KG1 (cell line): ENCODE measurements at regions not wholly inside any gene's neighbourhood (a gene's known extent, or its start where the extent isn't known, plus 50 kb on each side); places are given as distances from the start of the nearest gene placed in this dataset.
"Not testable (repeated sequence)": the region's sequence is repeated elsewhere in the genome, so short reads cannot be mapped to it uniquely, and the experiment has no call there.

Source experiments
- DNase-seq: peaks from one replicate; lab custom pipeline; 2025; lab: John Stamatoyannopoulos, UW

DNA sequence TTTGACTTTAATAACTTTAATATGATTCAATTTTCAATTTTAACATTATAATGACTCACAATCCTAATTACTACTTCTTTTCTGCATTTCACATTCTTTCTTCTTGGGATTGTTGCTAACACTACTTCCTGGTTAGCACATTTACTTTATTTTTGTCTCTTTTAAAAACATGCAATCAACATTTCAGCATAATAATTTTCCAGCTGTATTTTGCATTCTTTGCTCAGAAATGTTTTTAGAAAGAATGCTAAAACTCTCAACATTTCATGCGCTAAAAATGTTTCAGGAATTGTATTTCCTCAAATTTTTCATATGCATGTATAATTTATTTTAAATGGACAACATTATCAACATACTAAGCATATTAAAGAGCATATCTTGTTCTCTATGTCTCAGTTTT is 1302.1 kb upstream of the GJE1 start:
- DNase-seq = no peak

DNA sequence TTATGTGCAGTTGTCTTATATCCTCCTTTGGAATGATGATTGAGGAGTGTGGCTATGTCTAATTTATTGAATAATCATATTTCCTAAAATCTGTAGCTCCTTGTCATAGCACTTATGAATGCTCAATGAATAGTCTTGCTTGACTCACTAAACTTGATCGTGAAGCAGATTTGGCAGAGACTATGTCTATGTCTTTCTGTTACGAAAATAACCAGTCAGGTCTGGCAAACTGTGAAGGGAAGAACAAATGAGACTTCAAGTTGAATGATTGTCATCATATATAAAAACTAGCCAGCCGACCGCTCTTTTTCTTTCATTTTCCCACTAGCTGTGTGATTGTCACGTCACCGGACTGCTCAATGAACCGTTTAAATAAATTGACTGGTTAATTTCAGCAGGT is 1303.9 kb upstream of the GJE1 start:
- DNase-seq = no peak

DNA sequence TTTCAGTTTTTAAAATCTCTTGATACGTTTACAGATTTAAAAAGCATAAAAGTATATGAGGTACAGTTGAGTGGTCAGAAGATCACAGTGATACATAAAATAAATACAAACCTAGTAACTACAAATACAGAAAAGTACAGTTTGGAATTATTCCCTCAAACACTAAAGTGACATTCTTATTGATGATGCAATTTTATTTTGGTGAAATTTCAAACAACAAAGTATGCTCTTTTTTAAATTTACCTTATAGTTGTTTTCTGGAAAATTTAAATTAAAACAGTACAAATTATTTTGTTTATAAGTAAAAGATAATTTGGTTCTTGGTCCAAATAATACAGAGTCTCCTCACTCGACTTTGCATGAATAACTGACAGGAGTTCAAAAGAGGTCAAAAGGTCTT is 1305.1 kb upstream of the GJE1 start:
- DNase-seq = no peak

DNA sequence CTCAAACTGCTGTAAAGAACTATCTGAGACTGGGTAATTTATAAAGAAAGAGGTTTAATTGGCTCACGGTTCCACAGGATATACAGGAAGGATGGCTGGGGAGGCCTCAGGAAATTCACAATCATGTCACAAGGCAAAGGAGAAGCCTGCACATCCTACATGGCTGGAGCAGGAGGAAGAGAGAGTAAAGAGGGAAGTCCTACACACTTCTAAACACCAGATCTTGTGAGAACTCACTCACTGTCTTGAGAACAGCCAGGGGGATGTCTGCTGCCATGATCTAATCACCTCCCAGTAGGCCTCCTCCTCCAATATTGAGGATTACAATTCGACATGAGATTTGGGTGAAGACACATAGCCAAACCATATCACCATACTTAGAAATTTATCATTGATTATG is 1307.0 kb upstream of the GJE1 start:
- no peak for DNase-seq

DNA sequence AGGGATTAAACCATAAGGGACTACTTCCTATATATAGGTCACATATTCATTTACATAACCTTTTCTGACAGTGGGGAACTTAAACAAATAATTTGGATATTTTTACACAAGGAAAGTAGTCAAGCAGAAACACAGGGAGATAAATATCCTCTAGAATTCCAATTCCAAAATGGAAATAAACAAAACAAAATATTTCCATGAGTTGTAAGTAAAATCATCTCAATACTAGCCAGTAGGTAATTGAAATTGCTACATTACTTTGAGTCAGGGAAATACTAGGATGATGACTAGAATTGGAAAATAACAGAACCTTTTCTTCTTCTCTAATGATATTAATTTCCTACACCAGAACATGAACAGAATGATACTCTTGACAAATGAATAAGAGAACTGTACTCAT is 1308.1 kb upstream of the GJE1 start:
- no peak for DNase-seq

DNA sequence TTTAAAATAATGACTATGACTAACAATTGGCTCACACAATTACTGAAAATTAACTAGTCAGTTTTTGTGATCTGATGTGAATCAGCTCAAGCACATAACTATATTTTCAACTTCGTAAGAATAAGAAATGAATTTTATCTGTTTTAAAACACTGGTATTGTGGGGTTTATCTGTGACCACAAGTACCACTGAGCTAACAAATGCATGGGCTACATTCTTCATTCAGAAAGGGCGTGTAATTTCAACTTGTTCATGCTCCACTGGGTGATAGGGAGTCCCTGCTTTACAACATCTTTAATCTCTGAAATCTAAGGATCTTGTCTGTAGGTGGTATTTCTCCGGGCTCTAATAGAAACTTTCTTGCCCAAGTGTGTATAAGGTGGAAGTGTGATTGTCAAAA is 1311.5 kb upstream of the GJE1 start:
- DNase-seq = no peak

DNA sequence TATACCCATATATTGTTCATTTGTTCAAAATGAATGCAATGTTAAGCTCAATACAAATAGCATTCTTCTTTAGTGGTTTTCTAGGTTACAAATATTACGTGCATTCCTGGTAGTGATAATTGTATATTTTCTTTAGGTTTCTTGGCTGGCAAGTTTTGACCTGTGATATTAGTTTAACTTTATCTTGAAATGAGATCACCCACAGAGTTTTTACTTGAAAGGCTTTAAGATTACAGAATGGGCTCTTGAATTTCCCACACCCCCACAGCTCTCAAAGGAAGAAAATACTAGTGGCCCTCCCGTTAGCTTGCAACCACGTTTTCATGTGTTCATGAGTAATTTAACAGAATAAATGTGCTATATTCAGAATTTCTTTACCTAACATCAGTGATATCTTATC is 1315.5 kb upstream of the GJE1 start:
- no peak for DNase-seq

DNA sequence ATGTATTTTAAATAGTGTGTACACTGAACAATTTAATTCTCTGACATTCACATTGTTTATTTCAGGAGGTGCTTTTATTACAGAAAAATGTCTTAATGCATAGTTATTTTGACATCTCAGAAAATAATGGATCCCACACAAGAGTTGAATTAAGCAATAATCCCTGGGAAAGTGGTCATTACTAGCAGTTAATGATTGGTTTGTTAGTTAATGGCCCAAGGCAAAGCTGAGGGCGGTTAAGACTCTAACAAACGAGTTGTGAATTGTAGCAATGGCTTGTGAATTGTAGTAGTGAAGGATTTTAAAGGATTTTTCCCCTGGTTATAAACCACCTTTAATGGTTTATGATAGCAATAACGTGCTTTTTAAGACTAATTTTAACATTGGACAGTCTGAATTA is 1316.0 kb upstream of the GJE1 start:
- no peak for DNase-seq

DNA sequence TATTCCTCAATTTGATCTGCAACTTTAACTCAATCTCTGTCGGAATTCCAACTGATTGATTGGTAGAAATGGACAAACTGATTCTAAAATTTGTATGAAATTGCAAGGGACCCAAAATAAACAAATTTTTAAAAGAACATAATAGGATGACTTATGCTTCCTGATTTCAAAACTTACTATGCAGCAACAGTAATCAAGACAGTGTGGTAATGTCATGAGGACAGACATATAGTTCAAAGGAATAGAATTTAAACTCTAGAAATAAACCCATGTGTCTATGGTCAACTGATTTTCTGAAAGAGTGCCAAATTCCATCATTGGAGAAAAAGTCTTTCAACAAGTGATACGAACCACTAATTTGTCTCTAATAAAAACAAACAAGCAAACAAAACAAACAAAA is 1320.1 kb upstream of the GJE1 start:
- no peak for DNase-seq

DNA sequence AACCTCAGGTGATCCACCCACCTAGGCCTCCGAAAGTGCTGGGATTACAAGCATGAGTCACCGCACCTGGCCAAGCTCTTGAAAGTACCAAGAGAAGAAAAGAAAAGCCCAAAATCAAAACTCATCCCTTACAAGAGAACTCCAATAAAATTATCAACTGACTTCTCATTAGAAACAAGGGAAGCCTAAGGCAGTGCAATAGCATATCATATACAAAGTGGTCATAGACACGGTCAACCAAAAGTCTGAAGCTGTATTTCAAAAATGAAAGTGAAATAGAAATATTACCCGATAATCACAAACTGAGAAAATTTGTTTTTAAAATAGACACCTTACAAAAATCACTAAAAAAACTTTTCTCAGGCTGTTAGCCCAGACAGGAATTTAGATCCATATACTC is 1321.1 kb upstream of the GJE1 start:
- no peak for DNase-seq

DNA sequence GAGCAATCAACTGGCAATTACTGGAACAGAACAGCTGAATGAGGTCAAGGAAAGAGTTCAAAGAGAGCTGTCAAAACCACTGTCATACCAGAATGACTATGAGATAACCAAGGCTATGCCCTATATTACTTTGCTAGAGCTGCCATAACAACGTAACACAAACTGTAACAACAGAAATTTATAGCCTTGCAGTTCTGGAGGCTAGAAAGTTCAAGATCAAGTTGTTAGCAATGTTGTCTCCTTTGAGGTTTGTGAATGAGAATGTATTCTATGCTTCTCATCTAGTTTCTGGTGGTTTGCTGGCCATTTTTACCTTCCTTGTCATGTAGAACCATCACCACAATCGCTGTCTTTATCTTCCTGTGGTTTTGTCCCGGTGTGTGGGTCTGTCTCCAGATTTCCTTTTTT is 1323.0 kb upstream of the GJE1 start:
- DNase-seq = peak; percentile 23

DNA sequence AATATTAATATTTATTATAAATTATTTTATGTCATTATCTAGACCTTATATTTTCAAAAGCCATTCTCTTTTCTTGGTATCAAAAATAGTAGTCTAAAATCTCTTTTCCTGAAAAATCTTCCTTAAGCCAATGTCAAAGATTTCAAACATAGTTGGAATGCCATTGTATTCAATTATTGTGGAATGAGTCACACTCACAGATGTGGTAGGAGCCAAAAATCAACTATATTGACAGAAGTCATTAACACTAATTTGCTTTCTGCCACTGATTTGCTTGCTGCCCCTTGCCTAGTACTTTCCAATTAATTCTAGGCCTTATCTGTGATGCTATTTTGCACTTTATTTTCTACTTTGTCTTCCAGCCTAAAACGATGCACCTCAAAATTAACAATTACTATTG is 1326.3 kb upstream of the GJE1 start:
- no peak for DNase-seq

DNA sequence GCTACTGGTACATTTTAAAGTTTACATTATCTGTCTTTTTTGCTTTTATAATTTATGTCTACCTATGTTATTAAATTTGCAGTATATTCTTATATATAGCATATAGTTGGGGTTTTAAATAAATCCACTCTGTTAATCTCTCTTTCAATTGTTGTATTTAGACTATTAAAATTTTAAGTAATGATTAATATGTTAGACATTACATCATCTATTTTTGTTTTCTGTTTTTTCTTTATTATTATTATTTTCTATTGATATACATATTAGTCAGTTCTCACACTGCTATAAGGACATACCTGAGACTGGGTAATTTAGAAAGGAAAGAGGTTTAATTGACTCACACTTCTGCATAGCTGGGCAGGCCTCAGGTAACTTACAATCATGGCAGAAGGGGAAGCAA is 1338.2 kb upstream of the GJE1 start:
- no peak for DNase-seq

DNA sequence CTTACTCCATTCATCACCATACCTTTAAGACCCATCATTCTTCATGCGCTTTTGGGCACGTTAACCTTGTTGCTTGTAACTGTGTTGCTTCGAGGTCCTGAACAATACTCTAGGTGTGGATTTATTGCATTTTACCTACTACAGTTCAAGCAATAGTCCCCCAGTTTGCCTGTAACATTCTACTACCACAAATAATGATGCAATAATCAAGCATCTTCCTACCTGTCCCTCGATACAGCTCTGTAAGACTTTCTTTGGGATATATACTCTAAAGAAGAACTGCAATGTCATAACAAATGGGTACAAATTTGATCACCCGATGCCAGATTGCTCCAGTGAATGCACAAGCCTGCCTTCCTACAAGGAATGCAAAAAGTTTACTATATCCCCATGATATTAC is 1342.6 kb upstream of the GJE1 start:
- no peak for DNase-seq

DNA sequence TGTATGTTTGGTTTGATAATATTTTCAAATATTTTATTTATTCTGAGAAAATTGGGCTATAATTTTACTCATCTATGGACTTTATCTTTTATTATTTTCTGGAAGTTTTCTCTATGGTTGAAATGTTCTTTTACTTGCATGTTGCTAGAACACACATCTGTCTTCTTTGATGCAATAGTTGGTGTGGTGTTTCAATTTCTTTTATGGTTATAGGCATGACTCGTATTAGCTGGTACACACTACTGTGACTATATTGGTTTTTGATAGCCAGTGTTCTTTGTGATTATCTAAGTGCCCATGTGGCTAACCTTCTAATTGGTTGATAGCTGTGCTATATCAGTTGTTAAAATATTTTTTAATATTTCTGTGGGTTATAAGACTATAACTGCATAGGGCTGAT is 1343.3 kb upstream of the GJE1 start:
- no peak for DNase-seq

DNA sequence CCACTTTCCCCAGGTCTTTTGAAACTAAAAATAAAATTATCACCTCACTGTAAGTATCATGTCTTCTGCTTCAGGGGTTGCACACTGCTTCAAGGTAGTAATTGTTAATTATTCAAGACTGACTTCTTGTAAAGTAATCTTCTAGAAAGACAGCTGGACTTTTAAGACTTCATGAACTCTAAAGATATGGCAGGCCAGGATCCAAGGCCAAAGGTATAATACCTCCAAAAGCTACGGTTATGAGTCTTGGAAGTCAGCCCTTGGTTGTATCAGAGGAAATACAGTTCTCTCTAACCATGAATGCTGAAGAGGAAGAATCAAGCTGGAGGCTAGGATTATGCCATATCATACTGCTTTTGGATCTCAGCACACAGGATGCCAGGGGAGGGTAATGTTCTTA is 1346.8 kb upstream of the GJE1 start:
- DNase-seq = no peak

DNA sequence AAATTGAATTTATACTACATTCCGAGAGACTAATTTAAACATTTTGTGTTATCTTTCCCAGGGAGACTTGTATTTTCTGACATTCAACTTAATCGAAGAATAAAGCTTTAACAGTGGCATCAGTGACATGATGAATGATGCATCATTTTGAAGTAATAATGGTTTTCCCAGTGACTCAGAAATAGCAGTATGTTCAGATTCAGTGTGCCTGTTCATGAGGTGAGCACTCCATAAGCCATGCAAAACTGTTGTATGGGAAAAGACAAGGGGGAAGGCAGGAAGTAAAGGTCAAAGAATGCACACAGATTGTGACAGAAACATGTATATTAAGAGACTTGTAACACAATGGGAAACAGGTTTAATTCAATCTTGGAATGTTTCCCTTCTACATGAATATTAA is 1348.2 kb upstream of the GJE1 start:
- no peak for DNase-seq

DNA sequence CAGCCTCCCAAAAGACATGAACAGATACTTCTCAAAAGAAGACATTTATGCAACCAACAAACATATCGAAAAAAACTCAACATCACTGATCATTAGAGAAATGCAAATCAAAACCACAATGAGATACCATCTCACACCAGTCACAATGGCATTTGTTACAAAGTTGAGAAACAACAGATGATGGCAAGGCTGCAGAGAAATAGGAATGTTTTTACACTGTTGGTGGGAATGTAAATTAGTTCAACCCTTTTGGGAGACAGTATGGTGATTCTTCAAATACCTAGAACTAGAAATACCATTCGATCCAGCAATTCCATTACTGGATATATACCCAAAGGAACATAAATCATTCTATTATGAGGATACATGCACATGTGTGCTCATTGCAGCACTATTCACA is 1349.2 kb upstream of the GJE1 start:
- DNase-seq = not testable (repeated sequence)

DNA sequence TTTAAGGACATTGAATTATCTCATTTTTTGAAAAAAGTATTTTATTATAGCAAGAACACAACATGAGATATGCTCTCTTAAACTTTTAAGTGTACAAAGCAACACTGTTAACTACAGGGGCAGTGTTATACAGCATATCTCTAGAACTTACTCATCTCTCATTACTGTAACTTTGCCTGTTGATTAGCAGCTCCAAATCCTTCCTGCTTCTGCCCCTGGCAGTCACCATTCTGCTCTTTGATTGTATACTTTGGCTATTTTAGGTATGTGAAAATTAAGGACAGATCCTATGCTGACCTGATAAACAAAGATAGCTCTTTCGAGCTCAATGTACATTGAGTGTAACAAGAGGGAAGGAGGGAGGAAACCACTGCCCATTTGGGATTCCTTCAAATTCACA is 1349.8 kb upstream of the GJE1 start:
- DNase-seq = no peak

DNA sequence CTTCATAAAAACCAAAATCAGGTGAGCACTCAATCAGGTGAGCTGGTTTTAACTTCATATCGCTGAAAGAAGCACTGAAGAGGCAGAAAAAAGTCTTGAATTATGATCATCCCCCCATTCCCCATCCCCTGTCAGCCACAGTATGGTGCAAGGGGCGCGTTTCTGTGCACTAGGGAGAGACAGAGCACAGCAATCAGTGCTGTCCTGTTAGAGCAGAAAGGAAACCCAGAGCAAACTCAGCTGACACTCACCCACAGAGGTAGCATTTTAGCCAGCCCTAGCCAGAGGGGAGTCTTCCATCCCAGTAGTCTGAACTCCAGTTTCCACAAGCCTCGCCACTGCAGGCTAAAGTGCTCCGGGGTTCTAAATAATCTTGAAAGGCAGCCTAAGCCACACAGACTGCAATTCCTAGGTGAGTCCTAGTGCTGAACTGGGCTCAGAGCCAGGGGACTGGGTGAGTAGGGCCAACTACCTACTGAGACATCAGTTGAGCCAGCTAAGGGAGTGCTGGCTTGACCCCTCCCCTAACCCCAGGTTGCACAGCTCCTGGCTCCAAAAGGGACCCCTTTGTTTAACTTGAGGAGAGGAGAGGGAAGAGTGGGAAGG is 1352.6 kb upstream of the GJE1 start:
- DNase-seq = no peak

DNA sequence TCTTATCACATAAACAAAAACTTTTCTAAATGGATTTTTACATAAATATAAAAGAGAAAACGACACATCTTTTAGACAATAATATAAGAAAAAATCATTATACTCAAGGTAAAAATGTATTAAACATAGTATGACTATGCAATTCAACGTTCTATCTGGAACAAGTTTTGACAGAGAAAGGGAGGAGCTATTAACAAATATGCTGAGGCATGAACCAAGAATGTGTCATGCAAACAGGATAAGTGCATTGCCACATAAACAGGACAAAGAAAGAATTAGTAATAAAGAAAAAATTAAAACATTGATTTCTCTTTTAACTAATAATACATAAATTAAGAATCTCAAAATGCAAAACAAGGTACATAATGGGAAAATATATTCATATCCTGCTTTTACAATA is 1353.4 kb upstream of the GJE1 start:
- DNase-seq = no peak

DNA sequence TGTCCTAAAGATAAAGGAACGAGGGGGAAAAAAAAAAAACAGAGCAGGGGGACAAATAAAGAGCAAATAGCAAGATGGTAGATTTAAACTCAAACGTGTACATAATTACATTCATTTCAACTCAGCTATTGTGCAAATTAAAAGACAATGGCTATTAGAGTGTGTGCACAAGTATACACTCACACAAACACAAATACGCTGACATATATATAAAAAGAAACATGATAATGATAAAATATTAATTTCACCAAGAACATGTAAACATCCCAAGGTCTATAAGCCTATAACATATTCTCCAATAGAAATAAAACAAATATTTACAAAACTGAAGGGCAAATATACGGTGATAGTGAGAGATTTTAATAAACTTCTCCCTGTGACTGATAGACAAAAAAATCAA is 1354.9 kb upstream of the GJE1 start:
- DNase-seq = no peak

DNA sequence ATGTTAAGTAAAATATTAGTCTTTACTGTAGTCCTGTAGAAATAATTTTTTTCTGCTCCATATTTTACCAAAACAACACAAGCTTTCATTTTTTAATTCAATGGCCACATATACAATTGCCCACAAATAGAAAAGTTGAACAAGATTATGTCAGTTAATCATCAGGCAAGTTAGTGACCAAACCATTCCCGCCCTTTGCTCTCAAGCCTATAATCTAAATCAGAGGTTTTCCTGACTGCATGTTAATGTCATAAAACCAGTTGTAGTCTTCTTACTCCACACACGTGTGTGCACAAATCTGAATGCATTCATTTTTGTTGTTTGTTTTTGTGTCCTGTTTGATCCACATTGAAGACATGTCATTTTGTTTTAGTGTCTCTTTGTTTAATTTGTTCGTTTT is 1357.7 kb upstream of the GJE1 start:
- DNase-seq = no peak

DNA sequence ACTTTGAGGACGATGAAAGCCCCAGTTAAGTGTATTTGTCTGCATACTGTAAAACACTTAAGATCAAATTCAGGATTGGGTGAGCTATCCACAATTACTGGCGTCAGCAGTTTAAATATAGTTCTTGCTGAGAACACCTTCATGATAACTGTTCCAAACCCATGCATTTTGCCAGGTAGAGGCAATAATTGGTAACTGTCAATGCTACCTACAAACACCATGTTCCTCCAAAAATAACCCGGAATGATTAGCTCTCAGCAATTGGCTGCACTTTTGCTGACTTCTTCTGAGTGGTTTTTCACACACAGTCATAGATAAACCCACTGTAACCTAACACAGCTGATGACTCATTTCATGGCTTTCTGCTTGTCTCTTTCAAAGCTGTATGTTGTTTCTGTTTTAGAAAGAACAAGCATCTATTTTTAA is 1358.6 kb upstream of the GJE1 start:
- DNase-seq = no peak

DNA sequence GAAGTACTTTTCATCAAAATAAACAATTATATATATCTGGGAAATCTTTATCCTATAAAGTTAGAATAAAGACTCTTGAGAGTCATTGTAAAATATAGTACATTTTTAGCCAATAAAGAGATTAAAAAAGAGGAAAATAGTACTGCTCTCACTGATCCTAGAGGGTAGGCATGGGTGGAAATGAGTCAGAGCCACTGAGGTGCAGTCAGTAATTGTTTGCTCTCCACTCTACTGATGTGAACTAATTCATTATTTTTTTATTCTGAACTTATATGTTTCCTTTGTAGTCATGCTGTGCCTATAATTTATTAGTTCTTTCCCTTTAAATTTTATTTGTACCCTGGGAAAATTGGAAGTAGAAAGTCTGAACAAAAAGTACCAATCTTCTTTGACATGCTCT is 1359.4 kb upstream of the GJE1 start:
- no peak for DNase-seq
